Activated T-helper 1 cell treated with anti-CD3 and anti-CD28 coated beads, Interleukin-12 subunit alpha, Interleukin-12 subunit beta, Interleukin-2, Interleukin-4 antibody, amounts not matched to agents 30 ng/mL and 10 ng/mL and 1 ng/mL, durations not matched to agents 14 hours and 24 hours and 36 hours (primary cell): ENCODE measurements at regions not wholly inside any gene's neighbourhood (a gene's known extent, or its start where the extent isn't known, plus 50 kb on each side); places are given as distances from the start of the nearest gene placed in this dataset.

Experiments used
- DNase-seq: peaks from one replicate; pipeline ENCODE4 v3.0.0; 2021; ENCODE audit warnings: low spot score
- H3K27ac Mint-ChIP-seq: one replicate; pipeline ENCODE4 v1.8.0; 2021; ENCODE audit warnings: mild to moderate bottlenecking, mixed read lengths
- H3K27me3 Mint-ChIP-seq: one replicate; pipeline ENCODE4 v1.8.0; 2022; ENCODE audit warnings: mild to moderate bottlenecking, moderate library complexity, mixed read lengths; ENCODE audit not compliant: insufficient read depth
- H3K36me3 Mint-ChIP-seq: one replicate; pipeline ENCODE4 v1.8.0; 2021; ENCODE audit warnings: low read depth, mixed read lengths
- H3K4me1 Mint-ChIP-seq: one replicate; pipeline ENCODE4 v1.8.0; 2021; ENCODE audit warnings: low read depth, mixed read lengths
- H3K4me3 Mint-ChIP-seq: one replicate; pipeline ENCODE4 v1.8.0; 2021; ENCODE audit warnings: mild to moderate bottlenecking, moderate library complexity, mixed read lengths
- H3K9me3 Mint-ChIP-seq: one replicate; pipeline ENCODE4 v1.8.0; 2021; ENCODE audit warnings: mixed read lengths
- intact Hi-C: fragments of 100-400 bp; cut with micrococcal nuclease; formaldehyde crosslinking; loops from one replicate; pipeline ENCODE4 v1.15.1; 2024

GRCh38 chr7:84372155-84372621 is 177.6 kb upstream of the SEMA3A start:
- Mint-ChIP-seq H3K36me3 (no peaks in the 10 kb centered on the region), H3K27me3 (peaks cover 3% of the 10 kb centered on the region), H3K9me3 (no peaks in the 10 kb centered on the region), H3K4me3 (no peak overlapping the region), H3K4me1 (no peaks in the 10 kb centered on the region), H3K27ac (no peak overlapping the region)
- no peak for DNase-seq
- intact Hi-C loops: no loop called here

GRCh38 chr7:84370114-84370513 is 175.5 kb upstream of the SEMA3A start:
- Mint-ChIP-seq H3K27ac (no peak overlapping the region), H3K36me3 (no peaks in the 10 kb centered on the region), H3K4me3 (no peak overlapping the region), H3K4me1 (no peaks in the 10 kb centered on the region), H3K9me3 (no peaks in the 10 kb centered on the region), H3K27me3 (peaks cover 3% of the 10 kb centered on the region)
- intact Hi-C loops: no loop called here
- no peak for DNase-seq

GRCh38 chr7:84368122-84368521 is 173.5 kb upstream of the SEMA3A start:
- intact Hi-C loops: no loop called here
- Mint-ChIP-seq H3K9me3 (no peaks in the 10 kb centered on the region), H3K27ac (no peak overlapping the region), H3K4me1 (no peaks in the 10 kb centered on the region), H3K4me3 (no peak overlapping the region), H3K36me3 (no peaks in the 10 kb centered on the region), H3K27me3 (peaks cover 3% of the 10 kb centered on the region)
- no peak for DNase-seq

GRCh38 chr7:84364708-84365107 is 170.1 kb upstream of the SEMA3A start:
- peaks cover 3% of the 10 kb centered on the region for H3K27me3 Mint-ChIP-seq
- H3K4me3 Mint-ChIP-seq: no peak overlapping the region
- H3K9me3 Mint-ChIP-seq: no peaks in the 10 kb centered on the region
- no peak for DNase-seq
- H3K36me3 Mint-ChIP-seq: no peaks in the 10 kb centered on the region
- intact Hi-C loops: no loop called here
- H3K4me1 Mint-ChIP-seq: no peaks in the 10 kb centered on the region
- no peak overlapping the region for H3K27ac Mint-ChIP-seq

DNA sequence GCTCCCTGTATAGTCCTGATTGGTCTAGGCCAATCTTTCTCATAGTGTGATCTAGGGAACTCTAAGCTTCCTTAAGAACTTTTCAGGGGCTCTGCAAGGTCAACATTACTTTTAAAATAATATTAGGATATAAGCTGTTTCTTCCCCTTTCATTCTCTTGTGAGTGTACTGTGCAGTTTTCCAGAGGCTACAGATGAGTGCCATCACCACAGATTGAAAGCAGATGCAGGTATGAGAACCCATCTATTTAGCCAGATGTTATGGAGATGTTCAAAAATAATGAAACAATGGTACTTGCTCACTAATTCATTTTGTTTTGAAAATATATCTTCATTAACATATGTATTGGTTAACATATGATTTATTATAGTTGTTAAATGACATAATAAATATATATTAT is 169.2 kb upstream of the SEMA3A start:
- H3K27ac Mint-ChIP-seq: no peak overlapping the region
- intact Hi-C loops: no loop called here
- no peaks in the 10 kb centered on the region for H3K27me3 Mint-ChIP-seq
- H3K4me1 Mint-ChIP-seq: no peaks in the 10 kb centered on the region
- no peak for DNase-seq
- H3K4me3 Mint-ChIP-seq: no peak overlapping the region
- no peaks in the 10 kb centered on the region for H3K36me3 Mint-ChIP-seq
- no peaks in the 10 kb centered on the region for H3K9me3 Mint-ChIP-seq

GRCh38 chr7:84362828-84363227 is 168.2 kb upstream of the SEMA3A start:
- Mint-ChIP-seq H3K9me3 (no peaks in the 10 kb centered on the region), H3K4me3 (no peak overlapping the region), H3K27ac (no peak overlapping the region), H3K4me1 (no peaks in the 10 kb centered on the region), H3K27me3 (peaks cover 1% of the 10 kb centered on the region), H3K36me3 (no peaks in the 10 kb centered on the region)
- no peak for DNase-seq
- intact Hi-C loops: no loop called here

DNA sequence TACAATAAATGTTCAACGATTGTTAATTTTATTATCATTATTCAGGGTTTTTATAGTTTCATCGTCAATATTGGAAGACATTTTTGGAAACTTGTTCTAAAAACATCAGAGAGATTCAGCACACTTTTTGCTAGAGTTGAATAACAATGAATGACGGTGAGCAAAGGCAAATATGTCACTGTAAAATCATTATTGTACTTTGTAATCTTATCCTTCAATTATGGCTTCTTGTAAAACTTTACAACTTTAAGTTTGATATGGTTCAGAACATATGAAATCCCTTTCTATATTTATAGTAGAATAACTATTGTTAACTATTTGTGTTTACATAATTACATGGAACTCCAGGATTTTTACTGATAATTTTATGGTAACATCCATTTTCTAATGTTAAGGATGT is 167.8 kb upstream of the SEMA3A start:
- Mint-ChIP-seq H3K36me3 (no peaks in the 10 kb centered on the region), H3K4me3 (no peak overlapping the region), H3K27me3 (peaks cover 1% of the 10 kb centered on the region), H3K9me3 (no peaks in the 10 kb centered on the region), H3K27ac (no peak overlapping the region), H3K4me1 (no peaks in the 10 kb centered on the region)
- DNase-seq: no peak
- intact Hi-C loops: no loop called here

GRCh38 chr7:84354866-84355265 is 160.3 kb upstream of the SEMA3A start:
- Mint-ChIP-seq H3K4me1 (no peaks in the 10 kb centered on the region), H3K27ac (no peak overlapping the region), H3K27me3 (peaks cover 1% of the 10 kb centered on the region), H3K9me3 (no peaks in the 10 kb centered on the region), H3K36me3 (no peaks in the 10 kb centered on the region), H3K4me3 (no peak overlapping the region)
- DNase-seq: no peak
- intact Hi-C loops: no loop called here

GRCh38 chr7:84354030-84354429 is 159.4 kb upstream of the SEMA3A start:
- H3K27me3 Mint-ChIP-seq: peaks cover 1% of the 10 kb centered on the region
- H3K36me3 Mint-ChIP-seq: no peaks in the 10 kb centered on the region
- intact Hi-C loops: no loop called here
- no peaks in the 10 kb centered on the region for H3K9me3 Mint-ChIP-seq
- H3K4me1 Mint-ChIP-seq: no peaks in the 10 kb centered on the region
- no peak overlapping the region for H3K27ac Mint-ChIP-seq
- DNase-seq: no peak
- H3K4me3 Mint-ChIP-seq: no peak overlapping the region

GRCh38 chr7:84339306-84339705 is 144.7 kb upstream of the SEMA3A start:
- Mint-ChIP-seq H3K9me3 (no peaks in the 10 kb centered on the region), H3K27me3 (peaks cover 5% of the 10 kb centered on the region), H3K4me1 (no peaks in the 10 kb centered on the region), H3K4me3 (no peak overlapping the region), H3K36me3 (no peaks in the 10 kb centered on the region), H3K27ac (no peak overlapping the region)
- intact Hi-C loops: no loop called here
- DNase-seq: no peak

GRCh38 chr7:84337429-84337828 is 142.8 kb upstream of the SEMA3A start:
- no peak for DNase-seq
- H3K4me1 Mint-ChIP-seq: no peaks in the 10 kb centered on the region
- no peaks in the 10 kb centered on the region for H3K36me3 Mint-ChIP-seq
- intact Hi-C loops: no loop called here
- H3K27ac Mint-ChIP-seq: no peak overlapping the region
- H3K9me3 Mint-ChIP-seq: no peaks in the 10 kb centered on the region
- peaks cover 5% of the 10 kb centered on the region for H3K27me3 Mint-ChIP-seq
- H3K4me3 Mint-ChIP-seq: no peak overlapping the region

DNA sequence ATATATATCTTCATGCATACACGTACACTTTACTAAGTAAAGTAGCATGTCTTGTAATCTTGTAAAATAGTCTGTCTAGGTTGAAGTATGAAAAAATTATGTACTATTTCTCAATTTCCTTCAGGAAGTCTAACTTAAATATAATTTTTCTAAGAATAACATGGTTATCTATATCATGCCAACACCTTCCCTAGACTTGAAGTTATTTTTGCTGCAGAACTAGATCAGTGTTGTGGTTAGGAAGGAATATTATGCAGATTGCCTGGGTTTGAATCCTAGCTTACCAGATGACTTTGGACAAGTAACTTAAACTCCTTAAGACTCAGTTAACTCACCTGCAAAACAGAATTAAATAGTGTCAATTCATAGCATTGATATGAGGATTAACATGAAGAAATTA is 142.2 kb upstream of the SEMA3A start:
- intact Hi-C loops: no loop called here
- Mint-ChIP-seq H3K27me3 (peaks cover 5% of the 10 kb centered on the region), H3K27ac (no peak overlapping the region), H3K9me3 (no peaks in the 10 kb centered on the region), H3K4me1 (no peaks in the 10 kb centered on the region), H3K4me3 (no peak overlapping the region), H3K36me3 (no peaks in the 10 kb centered on the region)
- DNase-seq: no peak

DNA sequence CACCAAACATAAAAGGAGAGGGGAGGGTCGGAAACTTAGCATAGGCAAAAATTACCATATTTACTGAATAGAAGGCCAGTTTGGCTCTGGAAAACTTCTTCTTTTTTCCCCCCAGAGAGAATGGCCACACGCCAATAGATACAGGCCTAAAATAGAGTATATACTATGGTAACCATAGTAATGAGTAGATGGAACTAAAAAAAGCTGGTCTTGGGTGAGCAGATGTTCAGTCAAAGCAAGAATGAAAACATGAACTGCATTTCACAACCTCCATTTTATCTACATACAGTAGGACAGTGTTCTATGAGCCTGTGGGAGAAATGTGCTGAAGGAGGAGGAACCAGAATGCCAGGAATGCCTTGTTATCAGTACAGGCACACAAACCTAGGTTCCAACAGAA is 141.7 kb upstream of the SEMA3A start:
- H3K36me3 Mint-ChIP-seq: no peaks in the 10 kb centered on the region
- intact Hi-C loops: no loop called here
- no peaks in the 10 kb centered on the region for H3K9me3 Mint-ChIP-seq
- no peak for DNase-seq
- H3K4me1 Mint-ChIP-seq: no peaks in the 10 kb centered on the region
- no peak overlapping the region for H3K4me3 Mint-ChIP-seq
- H3K27ac Mint-ChIP-seq: no peak overlapping the region
- H3K27me3 Mint-ChIP-seq: peaks cover 5% of the 10 kb centered on the region

- Mint-ChIP-seq H3K27ac (no peak overlapping the region), H3K27me3 (peaks cover 5% of the 10 kb centered on the region), H3K36me3 (no peaks in the 10 kb centered on the region), H3K4me1 (no peaks in the 10 kb centered on the region), H3K9me3 (no peaks in the 10 kb centered on the region), H3K4me3 (no peak overlapping the region)
- DNase-seq: no peak
- intact Hi-C loops: no loop called here
Observed at GRCh38 chr7:84331616-84332015, 137.0 kb upstream of the SEMA3A start.
